ENCODE measurements at regions not wholly inside any gene's neighbourhood (a gene's known extent, or its start where the extent isn't known, plus 50 kb on each side); places are given as distances from the start of the nearest gene placed in this dataset.

DNA sequence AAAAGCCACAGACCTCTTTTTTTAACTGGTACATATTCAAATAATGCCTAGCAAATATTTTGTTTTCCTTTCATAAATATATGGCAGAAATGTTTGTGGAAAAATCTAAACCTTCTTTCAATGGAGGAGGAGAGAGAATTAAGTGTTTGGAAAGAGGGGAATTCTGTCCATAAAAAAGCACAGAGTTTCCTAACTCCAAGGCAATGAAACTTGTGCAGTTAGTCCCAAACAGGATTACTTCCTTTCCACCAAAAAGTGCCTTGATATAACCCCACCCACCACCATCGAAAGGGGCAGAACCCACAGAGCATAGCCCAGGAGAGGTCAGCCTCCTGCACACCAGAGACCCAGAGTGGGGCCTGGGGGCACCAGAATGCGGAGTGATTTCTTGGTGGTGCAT lies 106.3 kb downstream of the OGFRL1 start:
- CTCF ChIA-PET, result interaction anchor here (1.5 kb wide), 1 partner anchor 9 kb away, joined by 4 read pairs; no protein-coding TSS in a partner anchor

DNA sequence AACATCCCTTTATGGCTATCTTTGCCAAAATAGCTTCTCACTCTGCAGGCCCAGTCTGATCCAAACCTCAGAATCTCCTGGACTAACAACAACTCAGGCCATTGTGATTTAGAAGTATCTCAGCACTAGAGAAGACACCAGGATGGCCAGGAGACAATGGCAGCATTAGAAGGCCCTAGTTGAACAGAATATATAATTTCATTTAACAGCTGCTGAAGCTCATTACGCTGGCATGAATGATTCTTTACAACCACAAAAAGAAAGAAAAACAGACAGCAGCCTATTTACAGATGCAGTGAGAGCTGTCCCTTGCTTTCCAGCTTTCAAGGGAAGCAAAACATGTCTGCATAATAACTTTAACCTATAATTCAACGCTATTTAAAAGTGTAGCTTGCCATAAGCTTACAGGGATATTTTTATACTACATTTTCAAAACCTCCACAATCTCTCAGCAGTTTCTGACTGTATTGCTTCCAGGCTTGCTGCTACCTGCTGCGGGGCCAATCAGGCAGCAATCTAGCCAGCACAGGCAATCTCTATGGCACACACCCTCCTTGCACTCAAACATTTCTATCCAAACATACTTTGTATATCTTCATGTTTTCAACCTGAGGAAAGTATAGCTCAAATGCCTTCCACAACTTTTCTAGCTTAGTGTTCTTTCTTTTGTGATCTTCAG lies 107.3 kb downstream of the OGFRL1 start:
- CTCF ChIA-PET, result interaction anchor here (1.5 kb wide), 1 partner anchor 10 kb away, joined by 4 read pairs; no protein-coding TSS in a partner anchor

More for the DNA sequence above, 106.3 kb downstream of the OGFRL1 start:
- POLR2A ChIA-PET, result no interaction called here

DNA sequence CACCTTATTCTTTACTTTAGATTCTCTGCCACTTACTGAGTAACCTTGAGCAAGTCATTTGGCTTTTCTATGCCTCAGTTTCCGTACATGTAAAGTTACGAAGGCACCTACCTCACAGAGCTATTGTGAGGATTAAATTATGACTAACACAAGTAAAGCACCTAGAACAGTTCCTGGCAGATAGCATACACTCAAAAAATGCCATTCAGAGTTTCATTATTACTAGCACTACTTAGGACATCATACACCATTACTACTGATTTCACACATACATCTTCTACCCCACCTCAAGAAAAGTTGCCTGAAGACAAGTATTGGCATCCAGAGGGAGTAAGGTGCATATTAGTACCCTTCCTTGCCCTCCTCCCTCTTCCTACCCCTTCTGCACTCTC lies 107.8 kb downstream of the OGFRL1 start:
- POLR2A ChIA-PET, result interaction anchor here (0.5 kb wide), 1 partner anchor 947 kb away, joined by 4 read pairs; no protein-coding TSS in a partner anchor
- CTCF ChIA-PET, result interaction anchor here (1.5 kb wide), 1 partner anchor 10 kb away, joined by 4 read pairs; no protein-coding TSS in a partner anchor

More for the DNA sequence above, 107.3 kb downstream of the OGFRL1 start:
- POLR2A ChIA-PET, result interaction anchor here (0.5 kb wide), 1 partner anchor 947 kb away, joined by 4 read pairs; no protein-coding TSS in a partner anchor

DNA sequence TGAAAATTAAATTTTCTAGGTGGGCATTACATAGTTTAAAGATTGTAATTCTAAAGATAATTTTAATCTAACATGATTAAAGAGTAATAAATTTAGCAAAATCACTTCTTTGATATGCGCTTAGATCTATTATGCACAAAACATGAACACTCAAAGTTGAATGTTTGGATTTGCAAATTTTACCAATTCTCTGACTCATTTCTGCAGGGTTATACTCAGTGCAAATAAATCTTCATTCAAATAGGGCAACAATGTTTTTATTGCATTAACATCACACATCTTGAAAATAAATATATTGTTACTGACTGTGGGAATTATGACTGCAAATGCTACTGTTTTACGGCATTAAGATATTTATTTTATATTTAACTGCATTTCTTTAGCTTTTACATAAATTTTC lies 110.7 kb downstream of the OGFRL1 start:
- POLR2A ChIA-PET, result no interaction called here

DNA sequence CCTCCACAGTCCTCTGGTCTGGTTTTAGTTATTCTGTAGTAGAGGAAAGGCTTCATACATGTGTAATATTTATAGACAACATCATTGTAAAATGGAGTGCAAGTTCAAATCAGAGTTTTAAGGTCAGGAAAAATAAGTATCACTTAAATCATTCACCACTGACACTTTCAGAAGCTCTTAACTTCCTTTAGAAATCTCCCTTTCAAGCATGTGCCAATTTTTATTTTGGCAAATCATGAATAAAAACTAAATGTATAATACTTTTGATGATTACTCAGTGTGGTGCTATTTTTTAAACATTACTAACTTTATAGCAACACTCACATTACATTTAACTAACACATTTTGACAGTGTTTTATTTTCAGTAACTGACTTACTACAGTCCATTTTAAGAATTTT lies 112.2 kb downstream of the OGFRL1 start:
- ChIA-PET POLR2A (no interaction called here), CTCF (no interaction called here)

More for the DNA sequence above, 110.7 kb downstream of the OGFRL1 start:
- CTCF ChIA-PET, result no interaction called here

DNA sequence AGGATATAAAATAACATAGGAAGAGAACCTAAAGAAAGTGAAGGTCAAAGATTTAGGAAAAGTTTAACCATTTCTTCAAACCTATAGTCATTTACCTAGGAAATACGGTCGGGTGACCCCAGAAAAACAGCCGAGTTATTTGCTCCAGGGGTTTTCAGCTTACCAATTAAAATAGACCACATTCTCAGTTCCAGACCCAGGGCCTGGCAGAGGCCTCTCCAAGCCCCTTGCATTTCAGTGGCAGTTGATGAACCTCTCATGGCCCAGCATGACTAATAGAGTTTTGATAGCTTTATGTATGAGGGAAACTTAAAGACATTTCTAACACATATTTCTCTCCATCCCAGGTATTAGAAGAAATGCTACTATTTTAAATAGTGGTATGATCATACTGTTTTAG lies 113.5 kb downstream of the OGFRL1 start:
- CTCF ChIA-PET, result no interaction called here

DNA sequence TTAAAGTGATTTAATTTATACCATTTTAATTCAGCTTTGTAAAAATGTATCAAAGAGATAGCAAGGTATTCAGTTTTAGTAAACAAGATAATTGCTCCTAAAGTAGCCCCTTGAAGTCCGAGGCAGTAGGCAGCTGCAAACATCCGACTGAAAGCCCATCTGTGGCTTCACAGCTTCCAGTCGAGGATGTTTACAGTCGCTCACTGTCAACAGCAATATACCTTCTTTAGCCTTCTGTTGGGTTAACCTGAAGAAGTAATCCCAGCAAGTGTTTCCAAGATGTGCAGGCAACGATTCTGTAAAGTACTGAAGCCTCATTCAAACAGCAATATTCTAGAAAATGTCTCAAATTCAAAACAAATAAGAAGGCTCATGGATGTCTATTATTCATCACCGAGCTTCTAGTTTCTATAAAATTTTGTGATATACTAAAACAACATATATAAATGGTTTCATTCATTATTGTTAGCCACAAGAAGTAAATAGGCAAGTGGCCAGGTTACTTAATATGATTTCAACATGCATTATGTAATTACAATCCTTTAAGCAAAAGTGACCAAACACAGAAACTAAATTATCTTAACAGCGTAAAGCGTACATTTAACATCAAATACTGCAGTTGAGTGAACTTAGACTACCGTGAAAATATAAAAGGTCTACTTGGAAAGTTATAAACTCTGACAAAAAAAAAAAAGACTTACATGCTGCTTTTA lies 115.0 kb downstream of the OGFRL1 start:
- POLR2A ChIA-PET, result no interaction called here
- CTCF ChIA-PET, result no interaction called here

More for the DNA sequence above, 113.5 kb downstream of the OGFRL1 start:
- POLR2A ChIA-PET, result no interaction called here

DNA sequence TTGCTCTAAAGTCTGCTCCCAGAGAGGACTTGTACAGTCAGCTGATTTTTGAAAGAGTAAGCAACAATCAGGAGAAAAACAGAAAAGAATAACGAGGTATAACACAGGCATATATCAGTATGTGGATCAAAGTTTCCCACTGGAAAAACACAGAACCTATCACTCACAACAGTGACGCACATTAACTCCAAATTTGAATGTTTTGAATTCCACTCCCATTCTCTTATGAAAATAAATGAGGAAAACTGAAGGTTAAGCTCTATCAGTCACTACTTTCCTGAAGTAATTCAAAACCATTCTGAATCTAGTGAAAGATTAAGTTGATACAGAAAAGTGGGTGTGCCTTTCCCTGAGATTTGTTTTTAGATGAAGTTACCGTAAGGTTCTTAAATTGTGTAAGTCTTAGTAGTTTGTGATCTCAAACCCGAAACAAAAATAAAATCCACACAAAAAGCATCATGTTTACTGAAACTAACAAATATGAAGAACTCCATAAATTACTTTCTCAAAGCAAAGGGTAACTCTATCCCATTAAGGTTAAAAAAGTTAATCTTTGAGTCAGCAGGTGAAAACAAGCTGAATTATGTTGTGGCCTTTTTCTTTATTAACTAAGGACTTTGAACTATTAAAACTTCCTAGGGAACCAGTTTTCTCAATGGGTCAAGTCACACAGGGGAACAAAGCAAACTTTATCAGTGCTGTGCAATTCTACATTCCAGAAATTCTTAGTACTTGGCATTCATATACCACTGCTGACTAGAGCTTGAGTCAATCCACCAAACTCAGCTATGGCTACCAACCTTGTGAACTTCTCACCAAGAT lies 115.7 kb downstream of the OGFRL1 start:
- POLR2A ChIA-PET, result no interaction called here
- CTCF ChIA-PET, result no interaction called here

DNA sequence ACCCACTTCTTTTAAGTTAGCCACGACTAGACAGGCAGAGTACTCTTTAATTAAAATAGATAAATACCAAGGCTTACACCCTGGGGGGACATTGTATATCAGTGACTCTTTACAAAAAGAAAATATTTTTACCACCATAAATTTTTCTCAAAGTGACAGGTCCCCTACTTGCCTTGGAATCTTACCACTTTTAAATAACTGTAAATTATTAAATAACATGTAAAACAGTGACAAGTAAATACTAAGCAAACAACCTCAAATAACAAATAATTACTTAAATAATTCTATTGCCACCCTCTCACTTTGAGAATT lies 116.3 kb downstream of the OGFRL1 start:
- POLR2A ChIA-PET, result no interaction called here
- CTCF ChIA-PET, result no interaction called here

DNA sequence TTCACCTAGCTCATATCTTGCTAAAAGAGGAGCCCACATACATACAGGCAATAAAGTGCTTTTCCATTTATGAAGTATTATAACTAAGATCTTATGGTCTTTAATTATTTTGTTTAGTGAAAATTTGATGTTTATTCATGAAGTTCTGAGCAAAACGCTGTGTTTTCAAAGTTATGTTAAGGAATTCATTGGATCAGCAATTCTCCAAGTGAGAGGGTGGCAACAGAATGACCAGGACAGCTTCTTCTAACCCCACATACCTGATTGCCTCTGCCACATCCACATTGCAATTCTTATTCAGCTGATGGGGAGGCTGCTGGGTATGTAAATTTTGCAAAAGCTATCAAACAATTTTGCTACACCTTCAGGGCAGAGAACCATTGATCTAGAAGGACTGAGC lies 116.8 kb downstream of the OGFRL1 start:
- CTCF ChIA-PET, result no interaction called here
- POLR2A ChIA-PET, result no interaction called here

DNA sequence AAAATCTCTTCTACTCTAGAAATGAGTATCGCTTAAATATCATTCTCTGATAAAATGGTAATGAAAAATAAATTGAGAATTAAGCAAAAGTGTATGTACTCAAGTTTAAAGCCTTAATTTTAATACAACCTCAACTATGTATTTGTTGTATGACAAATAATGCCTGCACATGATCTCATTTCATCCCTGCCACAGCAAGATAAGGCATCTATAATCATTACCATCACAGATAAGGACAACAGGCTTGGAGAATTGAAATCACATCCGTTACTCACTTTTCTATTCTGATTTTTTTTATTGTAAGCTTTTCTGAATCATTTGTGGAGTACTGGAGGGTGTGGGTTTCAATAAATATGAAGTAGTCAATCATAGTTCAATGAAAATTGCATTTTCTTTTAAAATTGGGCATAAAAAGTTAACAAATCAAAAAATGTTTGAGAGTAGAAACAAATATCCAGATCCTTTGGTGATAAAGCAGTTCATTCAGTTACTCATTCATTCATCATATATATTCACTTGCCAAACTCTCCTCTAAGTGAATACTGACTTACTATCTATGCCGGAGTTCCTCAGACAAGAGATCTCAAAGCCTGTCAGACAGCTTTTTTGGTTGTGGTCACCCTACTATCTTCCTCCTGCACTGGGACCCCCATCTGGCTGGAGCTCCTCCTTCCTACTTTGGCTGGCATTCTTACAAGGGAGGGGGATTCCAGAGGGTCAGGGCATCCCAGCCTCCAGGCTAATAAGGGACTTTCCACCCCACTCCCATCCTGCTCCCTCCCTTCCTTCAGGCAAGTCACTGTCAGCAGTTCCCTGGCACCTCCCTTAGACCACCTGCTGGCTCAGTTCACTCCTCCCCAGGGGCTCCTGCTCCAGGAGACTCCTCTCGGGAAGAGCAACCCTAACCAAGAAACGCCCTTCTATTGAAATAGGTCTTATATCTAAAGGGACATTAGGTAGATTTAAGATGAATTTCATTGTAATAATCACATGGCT lies 118.6 kb downstream of the OGFRL1 start:
- ChIA-PET CTCF (no interaction called here), POLR2A (no interaction called here)

DNA sequence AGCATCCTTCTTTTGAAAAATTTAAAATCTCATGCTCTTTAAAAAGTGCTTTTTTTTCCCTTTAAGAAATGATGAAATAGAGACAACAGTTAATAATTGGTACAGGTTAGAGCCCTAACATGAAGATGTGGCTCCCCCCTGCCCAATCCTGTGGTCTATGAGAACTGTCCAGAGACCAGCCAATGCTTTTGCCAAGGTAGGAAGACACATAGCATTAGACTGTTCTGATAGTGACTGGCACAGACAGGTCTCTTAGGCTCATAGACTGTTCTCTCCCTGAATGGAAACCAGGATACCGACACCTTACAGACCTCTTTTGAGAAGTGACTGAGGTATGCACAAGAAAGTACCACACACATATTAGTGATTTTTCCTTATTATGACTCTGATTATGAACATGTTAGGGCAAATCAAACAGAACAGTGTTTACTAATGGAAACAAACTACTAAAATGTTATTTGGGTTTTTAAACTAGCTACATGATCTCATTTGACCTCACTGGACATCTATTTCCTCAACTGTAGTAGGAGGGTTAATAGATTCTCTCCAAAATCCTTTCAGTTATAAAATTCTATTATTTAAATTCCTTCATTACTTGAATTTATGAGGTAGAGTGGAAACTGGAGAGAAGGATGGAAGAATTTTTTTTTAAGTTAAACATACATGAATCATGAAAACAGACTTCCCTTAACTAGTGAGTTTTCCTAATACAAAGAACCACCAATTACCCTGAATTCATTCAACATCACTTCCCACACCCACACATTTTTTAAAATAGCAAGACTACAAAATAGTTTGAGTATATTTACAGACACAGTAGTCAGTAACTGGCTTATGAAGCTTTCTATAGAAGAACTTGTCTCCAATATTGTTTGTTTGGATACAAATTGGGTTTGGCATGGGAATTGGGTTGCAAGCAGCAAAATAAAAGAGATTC lies 120.4 kb downstream of the OGFRL1 start:
- POLR2A ChIA-PET, result no interaction called here
- CTCF ChIA-PET, result interaction anchor here (0.6 kb wide), 1 partner anchor 60 kb away, joined by 4 read pairs; no protein-coding TSS in a partner anchor

DNA sequence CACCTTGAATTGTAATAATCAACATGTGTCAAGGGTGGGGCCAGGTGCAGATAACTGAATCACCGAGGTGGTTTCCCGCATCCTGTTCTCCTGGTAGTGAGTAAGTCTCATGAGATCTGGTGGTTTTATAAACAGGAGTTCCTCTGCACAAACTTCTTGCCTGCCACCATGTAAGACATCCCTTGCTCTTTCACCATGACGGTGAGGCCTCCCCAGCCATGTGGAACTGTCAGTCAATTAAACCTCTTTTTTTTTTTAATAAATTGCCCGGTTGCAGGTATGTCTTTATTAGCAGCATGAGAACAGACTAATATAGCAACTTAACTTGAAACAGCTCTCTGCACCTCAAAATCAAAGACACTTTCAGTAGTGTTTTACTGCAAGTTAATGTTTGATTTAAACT lies 121.6 kb downstream of the OGFRL1 start:
- CTCF ChIA-PET, result no interaction called here
- POLR2A ChIA-PET, result no interaction called here

DNA sequence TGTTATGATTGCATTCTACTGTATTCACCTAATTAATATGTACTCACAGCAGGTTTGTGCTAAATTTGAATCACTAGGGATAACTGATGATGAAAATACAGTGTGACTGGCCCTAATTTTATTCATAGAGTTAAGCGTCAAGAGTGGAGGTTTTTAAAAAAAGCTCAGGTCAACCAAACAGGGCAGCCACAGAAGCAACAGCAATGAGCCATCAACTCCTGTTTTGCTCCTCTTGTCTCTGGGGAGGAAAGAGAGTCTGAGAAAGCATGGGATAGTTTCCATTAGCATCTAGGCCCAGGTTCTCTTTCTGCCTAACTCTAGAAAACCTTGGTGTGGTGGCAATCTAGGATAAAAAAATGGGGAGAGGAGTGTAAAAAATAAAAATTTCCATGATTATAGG lies 122.1 kb downstream of the OGFRL1 start:
- POLR2A ChIA-PET, result no interaction called here

DNA sequence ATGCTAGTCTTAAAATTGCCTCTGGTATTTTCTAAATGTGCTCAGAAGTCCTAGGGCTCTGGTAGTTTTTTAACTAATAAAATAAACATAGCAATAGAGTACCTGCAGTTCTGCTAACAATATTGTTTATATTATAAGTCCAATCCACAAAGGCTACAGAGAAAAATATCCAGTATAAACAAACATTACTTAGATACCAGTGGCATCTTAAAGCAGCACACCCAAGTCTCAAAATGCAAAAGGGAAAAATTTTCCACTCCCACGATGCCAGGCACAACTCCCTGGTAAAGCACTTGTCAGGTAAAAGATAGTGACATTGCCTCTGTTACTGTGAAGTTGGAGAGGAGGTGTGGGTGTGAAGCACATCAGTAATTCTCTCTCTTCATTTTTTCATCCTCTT lies 123.3 kb downstream of the OGFRL1 start:
- POLR2A ChIA-PET, result no interaction called here
- CTCF ChIA-PET, result no interaction called here

More for the DNA sequence above, 122.1 kb downstream of the OGFRL1 start:
- CTCF ChIA-PET, result no interaction called here

DNA sequence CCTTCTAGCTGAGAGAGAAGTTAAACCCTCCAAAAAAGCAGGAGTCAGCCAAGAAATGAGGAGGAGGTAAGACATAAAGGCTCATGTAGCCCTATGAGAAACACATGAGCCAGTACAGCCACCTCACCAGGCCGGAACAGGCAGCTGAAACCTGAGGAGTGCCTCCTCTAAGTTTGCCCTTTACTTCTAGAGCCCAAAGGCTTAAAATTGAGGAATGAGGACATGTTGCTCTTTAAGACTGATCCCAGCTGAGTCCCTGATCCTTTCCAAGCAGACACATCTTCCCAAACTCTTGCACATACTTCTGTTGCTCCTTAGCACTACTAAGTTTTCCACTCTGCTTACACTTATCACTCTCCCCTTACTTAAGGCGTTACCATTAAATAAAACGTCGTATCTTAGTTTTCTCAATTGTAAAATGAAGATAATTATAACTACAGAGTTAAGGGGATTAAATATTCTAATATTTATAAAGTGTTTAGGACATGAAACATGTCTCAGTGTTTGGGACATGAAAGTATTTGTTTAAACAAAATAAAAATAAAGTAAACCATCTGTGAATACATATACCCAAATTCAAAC lies 124.0 kb downstream of the OGFRL1 start:
- CTCF ChIA-PET, result no interaction called here
- POLR2A ChIA-PET, result no interaction called here

DNA sequence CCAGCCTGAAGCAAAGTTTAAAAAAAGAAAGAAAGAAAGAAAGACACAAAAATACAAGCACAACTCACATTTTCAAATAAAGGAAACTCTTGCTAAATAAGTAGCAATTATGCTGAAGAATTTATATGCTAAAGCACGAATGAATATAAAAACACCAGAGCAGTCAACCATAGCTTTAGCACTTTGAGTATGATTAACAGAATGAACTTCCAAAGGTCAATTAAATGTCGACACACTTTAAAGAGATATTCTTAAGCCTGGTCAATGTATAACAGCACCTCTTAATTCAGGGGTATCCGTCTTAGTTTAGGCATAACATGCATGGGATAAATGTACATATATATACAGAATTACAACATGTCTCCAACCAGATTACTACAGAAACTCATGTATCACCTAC lies 125.9 kb downstream of the OGFRL1 start:
- CTCF ChIA-PET, result no interaction called here
- POLR2A ChIA-PET, result no interaction called here

Data from activated CD8-positive, alpha-beta memory T cell treated with anti-CD3 and anti-CD28 coated beads for 36 hours (primary cell).